HG03196 (cell line): ENCODE measurements at regions not wholly inside any gene's neighbourhood (a gene's known extent, or its start where the extent isn't known, plus 50 kb on each side); places are given as distances from the start of the nearest gene placed in this dataset.
"Not testable (repeated sequence)": the region's sequence is repeated elsewhere in the genome, so short reads cannot be mapped to it uniquely, and the experiment has no call there.

Experiments used
- ATAC-seq: cut with Tn5 transposase; IDR thresholded peaks from one replicate; pipeline ENCODE4 v1.9.1; 2021; ENCODE audit not compliant: unreplicated experiment

- not testable (repeated sequence) for ATAC-seq
These were observed 858.8 kb downstream of the TUBA3C start for GRCh38 chr13:18322821-18323220.

- not testable (repeated sequence) for ATAC-seq
These were observed 862.0 kb downstream of the TUBA3C start for GRCh38 chr13:18319653-18320052.

DNA sequence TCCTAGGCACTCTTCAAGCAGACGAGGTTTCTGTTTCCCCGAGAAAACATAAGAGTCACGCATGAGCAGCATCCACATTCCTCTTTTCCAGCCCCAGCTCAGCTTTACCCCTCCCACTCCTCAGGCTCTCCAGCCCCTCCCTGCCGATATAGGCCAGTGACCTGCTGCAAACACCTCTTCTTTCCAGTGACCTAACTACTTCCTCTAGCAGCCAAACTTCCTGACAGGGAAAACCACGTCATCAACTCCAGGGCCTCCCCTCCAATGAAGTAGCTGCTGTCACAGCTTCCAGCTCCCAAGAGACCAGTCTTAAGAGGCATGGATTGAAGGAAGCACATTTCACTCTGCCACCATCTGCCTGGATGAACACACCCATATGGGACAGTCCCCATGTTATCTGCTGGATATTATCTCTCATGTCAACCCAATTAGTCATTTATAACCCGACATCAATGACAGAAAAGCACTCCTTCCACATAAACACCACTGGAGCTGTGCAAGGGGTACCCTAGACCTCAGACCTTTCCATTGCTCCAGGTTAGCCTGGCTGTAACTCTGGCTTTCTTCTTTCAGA, 878.3 kb downstream of the TUBA3C start:
- not testable (repeated sequence) for ATAC-seq

DNA sequence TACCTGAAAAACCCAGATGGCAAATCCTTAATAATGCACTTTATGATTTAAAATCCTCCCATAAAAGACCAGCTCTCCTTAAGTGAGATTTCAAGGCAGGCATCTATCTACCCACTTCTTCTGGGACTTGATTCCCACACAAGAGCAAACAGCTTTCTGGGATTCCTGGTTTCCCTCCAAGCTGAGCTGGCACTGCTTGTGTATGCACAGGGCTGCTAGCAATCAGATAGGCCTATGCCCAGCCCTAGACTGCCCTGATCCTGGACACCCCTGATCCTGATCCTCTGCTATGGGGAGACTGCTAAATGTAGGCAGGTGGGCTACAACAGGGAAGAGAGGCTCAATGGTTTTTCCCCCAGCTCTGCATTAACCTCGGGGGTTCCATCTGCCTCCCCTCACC, 880.7 kb downstream of the TUBA3C start:
- not testable (repeated sequence) for ATAC-seq

GRCh38 chr13:18297359-18297758, 884.3 kb downstream of the TUBA3C start:
- not testable (repeated sequence) for ATAC-seq

DNA sequence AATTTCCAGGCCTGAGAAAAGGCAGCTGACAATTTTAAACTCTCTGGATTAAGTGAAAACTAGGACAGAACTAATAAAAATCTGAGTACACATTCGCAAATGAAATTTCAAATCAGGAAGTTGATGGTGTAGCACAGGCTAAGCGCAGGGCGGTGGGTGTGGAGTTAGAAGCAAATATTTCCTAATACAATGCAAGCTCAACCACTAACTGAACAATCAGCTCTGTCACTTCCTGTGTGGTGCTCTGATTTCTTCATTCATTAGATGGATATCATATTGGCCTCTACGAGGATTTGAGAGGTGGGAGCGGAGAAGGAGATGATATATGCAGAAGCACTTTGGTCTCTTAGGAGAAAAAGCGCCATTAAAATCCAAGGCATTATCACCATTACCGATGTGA, 885.0 kb downstream of the TUBA3C start:
- not testable (repeated sequence) for ATAC-seq

GRCh38 chr13:18294311-18294710, 887.3 kb downstream of the TUBA3C start:
- not testable (repeated sequence) for ATAC-seq

DNA sequence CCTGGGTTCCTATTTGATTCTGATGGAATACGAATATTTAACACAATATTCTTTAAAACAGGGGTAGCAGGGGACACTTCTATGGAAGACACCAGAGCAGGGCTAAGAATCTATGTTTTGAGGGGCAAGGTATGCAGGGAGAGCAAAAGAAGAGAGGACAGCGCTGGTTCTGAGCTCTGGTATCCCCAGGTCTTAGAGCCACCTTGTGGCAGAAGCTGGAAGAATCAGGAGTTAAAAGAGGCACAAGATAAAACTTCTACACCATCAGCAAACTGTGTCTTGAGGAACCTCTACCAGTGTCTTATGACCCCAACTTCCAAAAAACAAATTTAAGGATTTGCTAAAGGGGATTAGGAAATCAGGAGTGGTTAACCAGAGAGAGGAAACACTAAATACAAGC, 894.8 kb downstream of the TUBA3C start:
- ATAC-seq: not testable (repeated sequence)

- ATAC-seq: not testable (repeated sequence)
These were observed 896.0 kb downstream of the TUBA3C start for GRCh38 chr13:18285663-18286062.

DNA sequence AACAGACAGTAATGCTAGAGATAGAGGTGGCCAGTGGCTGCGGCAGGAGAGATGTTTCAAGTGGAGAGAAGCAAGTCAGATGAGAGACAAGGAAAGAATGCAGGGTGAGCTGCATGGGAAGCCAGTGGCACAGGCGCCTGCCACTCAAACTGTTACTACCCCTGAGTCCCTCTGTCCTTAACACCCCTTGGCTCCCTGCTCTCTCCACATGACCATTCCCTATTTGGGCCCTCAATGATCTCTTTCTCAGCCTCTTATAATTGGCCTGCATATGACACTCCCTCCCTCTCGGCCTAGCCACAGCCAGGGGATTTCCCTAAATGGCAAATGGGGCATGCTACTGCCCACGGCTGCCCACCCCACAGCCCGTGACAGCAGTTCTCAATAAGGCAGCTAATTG, 897.6 kb downstream of the TUBA3C start:
- ATAC-seq: not testable (repeated sequence)

- ATAC-seq: not testable (repeated sequence)
These were observed 899.6 kb downstream of the TUBA3C start for GRCh38 chr13:18281829-18282597.

DNA sequence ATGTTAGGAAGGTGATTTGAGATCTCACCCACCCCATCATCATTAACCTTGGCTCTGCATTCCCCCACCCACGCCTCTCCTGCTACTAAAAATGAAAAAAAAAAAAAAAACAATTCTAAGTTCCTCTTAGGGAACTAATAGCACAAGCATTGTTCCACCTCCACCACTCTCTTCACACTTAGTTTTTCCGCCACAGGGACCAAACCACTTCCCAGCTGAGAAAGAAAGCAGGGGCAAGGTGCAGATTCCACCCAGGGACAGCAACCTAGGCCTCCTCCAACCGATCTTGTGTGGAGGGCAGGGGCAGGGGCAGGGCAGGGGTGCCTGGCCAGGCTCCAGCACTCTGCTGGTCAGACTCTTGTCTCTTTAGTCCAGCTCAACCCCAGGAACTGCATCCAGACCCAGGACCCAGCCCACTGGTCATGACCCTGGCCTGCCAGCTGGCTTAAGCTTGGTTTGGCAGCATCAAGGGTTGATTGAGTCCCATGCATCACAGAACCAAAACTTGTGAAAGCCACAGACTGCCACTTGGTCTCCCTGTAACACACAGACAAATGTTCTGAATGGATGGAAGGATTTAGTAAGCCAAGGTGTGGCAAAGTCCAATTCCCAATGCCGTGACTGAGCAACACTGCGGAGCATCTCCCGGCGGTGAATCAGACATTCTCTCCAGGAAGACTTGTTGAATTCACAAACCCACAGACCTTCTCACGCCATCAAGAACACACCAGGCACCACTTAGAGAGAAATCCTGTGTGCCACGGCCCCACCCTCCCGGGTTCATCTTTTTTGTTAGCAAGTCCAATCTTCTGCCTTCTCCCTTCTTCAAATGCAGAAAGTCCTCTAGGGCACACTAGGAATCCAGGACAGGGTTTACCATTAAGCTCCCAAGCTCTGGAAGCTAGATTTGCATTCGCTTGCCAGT, 900.5 kb downstream of the TUBA3C start:
- ATAC-seq: not testable (repeated sequence)

DNA sequence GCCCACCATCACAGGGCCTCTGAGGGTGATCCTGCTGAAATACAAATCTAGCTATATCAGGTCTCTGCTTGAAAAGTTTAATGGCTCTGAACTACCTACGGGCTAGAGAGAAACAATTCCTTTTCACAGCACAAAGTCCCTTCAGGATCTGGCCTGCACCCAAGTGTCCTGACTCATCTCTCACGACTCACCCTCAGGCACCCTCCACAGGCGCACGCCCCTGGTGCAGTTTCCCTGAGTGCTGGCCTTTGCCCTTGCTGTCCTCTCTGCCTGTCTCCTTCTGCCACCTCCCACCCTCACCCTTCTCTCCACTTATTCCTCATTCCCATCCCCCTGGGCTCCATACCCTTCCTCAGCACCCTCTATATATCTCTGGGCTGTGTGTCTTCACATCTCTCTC, 901.7 kb downstream of the TUBA3C start:
- not testable (repeated sequence) for ATAC-seq

DNA sequence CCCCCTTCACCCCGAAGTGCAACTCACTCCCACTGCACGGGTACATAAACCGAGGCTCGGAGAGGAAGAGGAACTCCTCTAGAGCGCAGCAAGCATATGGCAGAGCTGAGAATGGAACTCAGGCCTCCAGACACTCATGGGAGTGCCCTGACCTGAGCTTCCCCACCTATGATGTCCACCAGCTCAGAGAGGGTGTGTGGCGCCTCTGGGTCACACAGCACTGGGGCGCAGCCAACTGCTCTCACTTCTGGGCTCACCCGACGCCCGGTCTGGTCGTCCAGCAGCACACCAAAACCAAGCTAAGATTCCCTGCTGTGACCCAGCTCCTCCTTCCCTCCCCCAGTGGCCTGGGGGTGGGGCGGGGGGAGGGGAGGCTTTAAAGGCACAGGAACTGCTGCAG, 904.3 kb downstream of the TUBA3C start:
- ATAC-seq: not testable (repeated sequence)

DNA sequence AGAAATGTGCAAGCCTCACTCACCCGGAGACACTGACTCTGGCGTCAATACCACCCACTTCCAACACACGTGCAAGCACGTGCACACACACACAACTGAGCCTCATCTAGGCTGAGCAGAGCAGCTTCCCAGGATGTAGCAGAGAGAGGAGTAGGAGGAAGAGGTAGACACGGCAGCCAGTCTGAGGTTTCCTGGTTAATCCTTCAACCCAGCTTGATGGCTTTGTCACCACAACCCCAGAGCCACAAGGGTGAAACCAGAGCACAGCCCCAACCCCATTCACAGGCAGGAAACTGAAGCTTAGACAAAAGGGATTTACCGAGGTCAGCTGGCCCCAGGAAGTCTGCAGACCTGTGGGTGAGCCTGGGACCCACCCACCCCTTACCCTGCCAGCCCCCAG, 905.3 kb downstream of the TUBA3C start:
- ATAC-seq: not testable (repeated sequence)

- ATAC-seq: not testable (repeated sequence)
These were observed 907.7 kb downstream of the TUBA3C start for GRCh38 chr13:18273785-18274514.

DNA sequence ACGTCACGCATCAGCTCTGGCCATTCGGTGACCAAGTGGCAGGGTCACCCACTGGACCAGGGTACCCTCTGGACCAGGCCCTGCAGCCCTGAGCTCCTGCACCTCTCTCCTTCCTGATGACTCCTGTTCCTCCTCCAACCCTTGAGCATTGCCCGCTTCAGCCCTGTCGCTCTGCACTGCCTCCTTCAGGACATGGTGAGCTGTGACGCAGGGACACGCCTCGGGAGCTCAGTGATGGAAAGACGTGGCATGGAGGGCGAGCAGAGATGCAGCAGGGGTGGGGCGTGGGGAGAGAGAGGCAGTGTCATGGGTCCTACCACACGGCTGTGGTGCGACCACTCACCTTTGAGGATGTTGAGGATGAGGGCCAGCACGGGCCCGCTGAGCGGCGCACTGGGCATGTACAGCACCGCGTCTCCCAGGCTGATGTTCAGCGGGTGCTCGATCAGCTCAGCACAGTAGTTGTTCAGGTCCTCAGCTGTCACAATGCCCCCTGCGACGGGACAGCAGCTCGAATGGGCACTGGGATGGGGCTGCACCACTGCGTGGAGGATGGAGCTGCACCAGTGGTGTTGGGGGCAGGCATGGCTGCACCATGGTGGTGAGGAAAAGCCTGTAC, 922.7 kb downstream of the TUBA3C start:
- ATAC-seq: not testable (repeated sequence)

DNA sequence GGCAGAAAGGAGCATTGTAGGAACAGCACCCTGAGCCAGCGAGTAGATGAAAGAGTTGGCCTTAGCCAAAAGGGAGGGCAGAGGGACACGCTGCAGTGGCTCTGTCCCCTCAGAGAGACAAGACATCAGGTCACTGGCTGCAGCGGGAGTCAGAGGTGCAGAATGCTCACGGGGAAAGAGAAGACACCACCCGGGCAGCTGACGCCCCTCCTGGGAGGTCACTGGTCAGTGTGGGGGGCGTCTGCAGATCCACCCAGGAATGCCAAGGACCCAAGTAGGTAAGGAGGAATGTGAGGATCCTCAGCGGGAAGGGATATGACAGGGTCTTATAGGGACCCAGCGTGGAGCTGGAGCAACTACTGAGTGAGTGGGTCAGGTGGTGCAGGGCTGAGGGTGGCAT, 923.9 kb downstream of the TUBA3C start:
- not testable (repeated sequence) for ATAC-seq

- not testable (repeated sequence) for ATAC-seq
These were observed 928.8 kb downstream of the TUBA3C start for GRCh38 chr13:18252848-18253247.

GRCh38 chr13:18248533-18249240, 932.9 kb downstream of the TUBA3C start:
- ATAC-seq: not testable (repeated sequence)
